T47D (cell line): ENCODE measurements at regions not wholly inside any gene's neighbourhood (a gene's known extent, or its start where the extent isn't known, plus 50 kb on each side); places are given as distances from the start of the nearest gene placed in this dataset.

Experiments
- DNase-seq, 2 experiments: peaks; one replicate each; pipeline versions ENCODE4 v3.0.0 to v3.0.0-alpha.2; 2011 to 2012; ENCODE audit warnings: low read depth in 1 of 2, low spot score in 1 of 2
- JUND ChIP-seq: IDR thresholded peaks from 2 replicates; pipeline ENCODE4 v1.6.1; 2012; ENCODE audit warnings: low read depth
- in situ Hi-C: cut with HindIII; loops from 2 replicates; pipeline ENCODE4 v1.10.0; 2016; ENCODE audit warnings: low sequenced_read_pairs, low pct_unique_long_range_greater_than_20kb

GRCh38 chr4:81572402-81572801 lies 100.7 kb upstream of the RASGEF1B start:
- in situ Hi-C loops = no loop called here
- no peak for DNase-seq
- TF ChIP-seq JUND = no peak

- TF ChIP-seq JUND = no peak
- in situ Hi-C loops = no loop called here
- no peak for DNase-seq
These were observed 99.4 kb upstream of the RASGEF1B start for GRCh38 chr4:81571105-81571504.

GRCh38 chr4:81566161-81566591 lies 94.5 kb upstream of the RASGEF1B start:
- no peak for TF ChIP-seq JUND
- in situ Hi-C loops = no loop called here
- DNase-seq = no peak

GRCh38 chr4:81565142-81565870 lies 93.6 kb upstream of the RASGEF1B start:
- in situ Hi-C loops = no loop called here
- TF ChIP-seq JUND = no peak
- no peak for DNase-seq

DNA sequence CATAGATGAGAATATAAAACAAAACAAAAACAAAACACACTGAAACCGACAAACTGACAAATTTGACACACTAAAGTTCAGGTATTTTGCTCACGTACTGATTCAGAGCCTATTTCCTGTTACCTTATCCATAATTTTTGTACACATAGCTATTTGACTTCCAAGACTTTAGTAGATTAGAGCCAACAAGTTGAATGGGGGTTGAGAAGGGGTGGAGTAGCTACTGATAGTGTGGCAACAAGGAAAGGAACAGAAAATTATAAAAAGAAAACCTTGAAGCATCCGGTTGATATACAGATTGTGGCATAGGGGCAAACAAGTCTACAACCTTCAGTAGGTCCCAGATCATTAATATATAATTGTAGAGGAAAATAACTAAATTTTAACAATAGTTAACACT lies 92.3 kb upstream of the RASGEF1B start:
- TF ChIP-seq JUND = no peak
- in situ Hi-C loops = no loop called here

GRCh38 chr4:81562093-81562492 lies 90.4 kb upstream of the RASGEF1B start:
- TF ChIP-seq JUND = no peak
- in situ Hi-C loops = no loop called here
- no peak for DNase-seq

More for the DNA sequence above, 92.3 kb upstream of the RASGEF1B start:
- no peak for DNase-seq

GRCh38 chr4:81557306-81557705 lies 85.6 kb upstream of the RASGEF1B start:
- TF ChIP-seq JUND = no peak
- DNase-seq = no peak
- in situ Hi-C loops = no loop called here

DNA sequence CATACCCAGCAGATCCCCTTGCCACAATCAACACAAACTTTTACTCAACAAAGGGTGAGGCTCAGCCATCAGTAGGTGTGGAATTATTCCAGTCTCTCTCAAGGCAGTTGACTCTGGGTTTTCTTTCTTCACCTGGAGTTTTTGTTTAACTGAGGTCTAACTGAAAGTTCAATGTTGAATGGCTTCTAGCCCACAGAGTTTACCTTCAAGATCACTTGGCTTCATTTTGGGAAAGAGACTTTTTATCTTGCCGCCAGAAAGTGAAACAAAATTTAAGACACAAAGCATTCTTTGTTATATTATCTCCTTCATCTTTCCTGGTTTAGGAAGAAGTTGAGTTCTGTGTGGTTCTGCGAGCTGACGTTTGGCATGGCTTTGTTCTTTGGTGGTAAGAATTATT lies 83.8 kb upstream of the RASGEF1B start:
- DNase-seq = no peak
- in situ Hi-C loops = no loop called here
- TF ChIP-seq JUND = no peak

GRCh38 chr4:81552086-81552485 lies 80.4 kb upstream of the RASGEF1B start:
- no peak for DNase-seq
- in situ Hi-C loops = no loop called here
- TF ChIP-seq JUND = no peak

- DNase-seq = no peak
- in situ Hi-C loops = no loop called here
- TF ChIP-seq JUND = no peak
These were observed 78.7 kb upstream of the RASGEF1B start for GRCh38 chr4:81550388-81550859.

DNA sequence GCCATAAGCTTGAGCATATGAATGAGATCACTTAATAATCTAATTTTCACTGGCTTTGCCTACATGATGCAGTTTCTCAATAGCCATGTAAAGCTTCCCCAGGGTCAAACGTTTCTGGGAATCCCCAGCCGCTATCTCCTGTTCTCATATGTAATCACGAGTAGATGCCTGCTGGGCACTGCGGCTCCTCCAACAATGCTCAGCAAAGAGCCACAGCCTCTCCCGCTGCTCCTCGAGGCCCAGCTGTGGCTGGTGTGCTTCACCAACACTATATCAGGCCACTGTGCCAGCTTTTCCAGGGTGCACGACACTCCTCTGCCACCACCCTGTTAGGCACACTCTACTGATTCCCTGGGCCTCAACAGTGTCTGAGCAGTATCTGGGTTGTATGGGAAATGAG lies 78.3 kb upstream of the RASGEF1B start:
- no peak for TF ChIP-seq JUND
- in situ Hi-C loops = no loop called here
- no peak for DNase-seq

GRCh38 chr4:81546777-81547176 lies 75.1 kb upstream of the RASGEF1B start:
- no peak for TF ChIP-seq JUND
- in situ Hi-C loops = no loop called here

GRCh38 chr4:81541161-81541945 lies 69.6 kb upstream of the RASGEF1B start:
- in situ Hi-C loops = no loop called here
- no peak for TF ChIP-seq JUND
- no peak for DNase-seq

More at GRCh38 chr4:81546777-81547176, 75.1 kb upstream of the RASGEF1B start:
- DNase-seq = no peak
